Tibial nerve (tissue), 3 donors: ENCODE measurements at regions not wholly inside any gene's neighbourhood (a gene's known extent, or its start where the extent isn't known, plus 50 kb on each side); places are given as distances from the start of the nearest gene placed in this dataset.

ENCODE experiments used
- CTCF ChIP-seq, 5 experiments: fragments of 200-600 bp in 3 of 5; fragments of 450-650 bp in 2 of 5; sonication (generic) in 3 of 5; IDR thresholded peaks; one replicate each; pipeline ENCODE4 v1.5.1; 2016 to 2019; ENCODE audit warnings: antibody characterized with exemption in 5 of 5, mild to moderate bottlenecking in 3 of 5, moderate library complexity in 2 of 5
- POLR2A ChIP-seq, 2 donors: fragments of 450-650 bp; IDR thresholded peaks; one replicate each; pipeline ENCODE4 v1.6.1; 2017; ENCODE audit warnings: antibody characterized with exemption in 2 of 2, mild to moderate bottlenecking in 2 of 2, moderate library complexity in 2 of 2

GRCh38 chr21:41659791-41660560 is 106.9 kb downstream of the RIPK4 start:
- TF ChIP-seq POLR2A (IDR thresholded peaks at IDR 0.05) (no peak), CTCF (IDR thresholded peaks at IDR 0.05) (peak in 1 of 5 experiments; percentile 27)
